ENCODE measurements at regions not wholly inside any gene's neighbourhood (a gene's known extent, or its start where the extent isn't known, plus 50 kb on each side); places are given as distances from the start of the nearest gene placed in this dataset.

- TF ChIP-seq CTCF (IDR thresholded peaks at IDR 0.05; ENCODE audit: low read depth, low read length, poor library complexity, severe bottlenecking) (no peak), EZH2phosphoT487 (IDR thresholded peaks at IDR 0.05; ENCODE audit: borderline replicate concordance, low read length) (no peak)
Measured at GRCh38 chr7:109806548-109806947, 1236.9 kb downstream of the DNAJB9 start.
